Stimulated activated CD4-positive, alpha-beta T cell treated with anti-CD3 and anti-CD28 coated beads, Interleukin-1b, Interleukin-23, amount 100 ng/mL, for 24 hours (primary cell): ENCODE measurements at regions not wholly inside any gene's neighbourhood (a gene's known extent, or its start where the extent isn't known, plus 50 kb on each side); places are given as distances from the start of the nearest gene placed in this dataset.
"Not testable (repeated sequence)": the region's sequence is repeated elsewhere in the genome, so short reads cannot be mapped to it uniquely, and the experiment has no call there.

ENCODE experiments used
- DNase-seq, 4 experiments: peaks; one replicate each; pipeline ENCODE4 v3.0.0-alpha.2; 2020; ENCODE audit warnings: low read depth in 4 of 4, low spot score in 1 of 4

- DNase-seq = not testable (repeated sequence)
Measured at GRCh38 chr17:64800987-64801386, 118.3 kb downstream of the LRRC37A3 start.

- DNase-seq = not testable (repeated sequence)
Measured at GRCh38 chr17:64800361-64800895, 118.8 kb downstream of the LRRC37A3 start.

GRCh38 chr17:64799543-64800188 is 119.6 kb downstream of the LRRC37A3 start:
- not testable (repeated sequence) for DNase-seq

GRCh38 chr17:64798961-64799360 is 120.3 kb downstream of the LRRC37A3 start:
- not testable (repeated sequence) for DNase-seq

GRCh38 chr17:64798489-64798790 is 120.8 kb downstream of the LRRC37A3 start:
- DNase-seq = not testable (repeated sequence)

GRCh38 chr17:64797746-64798488 is 121.4 kb downstream of the LRRC37A3 start:
- not testable (repeated sequence) for DNase-seq

- DNase-seq = not testable (repeated sequence)
Measured at GRCh38 chr17:64795342-64795741, 123.9 kb downstream of the LRRC37A3 start.

- DNase-seq = not testable (repeated sequence)
Measured at GRCh38 chr17:64794548-64795274, 124.6 kb downstream of the LRRC37A3 start.

GRCh38 chr17:64794113-64794512 is 125.2 kb downstream of the LRRC37A3 start:
- DNase-seq = not testable (repeated sequence)

GRCh38 chr17:64792793-64793575 is 126.3 kb downstream of the LRRC37A3 start:
- DNase-seq = not testable (repeated sequence)

GRCh38 chr17:64792276-64792675 is 127.0 kb downstream of the LRRC37A3 start:
- not testable (repeated sequence) for DNase-seq

- DNase-seq = not testable (repeated sequence)
Measured at GRCh38 chr17:64791691-64792090, 127.6 kb downstream of the LRRC37A3 start.

- not testable (repeated sequence) for DNase-seq
Measured at GRCh38 chr17:64791226-64791625, 128.1 kb downstream of the LRRC37A3 start.

GRCh38 chr17:64790690-64791089 is 128.6 kb upstream of the SMURF2 start:
- DNase-seq = not testable (repeated sequence)

GRCh38 chr17:64790193-64790592 is 128.1 kb upstream of the SMURF2 start:
- DNase-seq = not testable (repeated sequence)

- DNase-seq = not testable (repeated sequence)
Measured at GRCh38 chr17:64789061-64789445, 126.9 kb upstream of the SMURF2 start.

- DNase-seq = no peak
Measured at GRCh38 chr17:64788286-64789060, 126.4 kb upstream of the SMURF2 start.

- DNase-seq = no peak
Measured at GRCh38 chr17:64787921-64788271, 125.8 kb upstream of the SMURF2 start.

GRCh38 chr17:64787255-64787920 is 125.3 kb upstream of the SMURF2 start:
- DNase-seq = no peak

GRCh38 chr17:64786337-64786736 is 124.2 kb upstream of the SMURF2 start:
- no peak for DNase-seq
